GDM1 (cell line): ENCODE measurements at regions not wholly inside any gene's neighbourhood (a gene's known extent, or its start where the extent isn't known, plus 50 kb on each side); places are given as distances from the start of the nearest gene placed in this dataset.

Experiments
- DNase-seq: peaks from one replicate; lab custom pipeline; 2025; lab: John Stamatoyannopoulos, UW

GRCh38 chr7:90081621-90082020, 72.6 kb upstream of the STEAP1 start:
- no peak for DNase-seq

GRCh38 chr7:90092506-90092905, 61.8 kb upstream of the STEAP1 start:
- no peak for DNase-seq

GRCh38 chr7:90094030-90094429, 60.2 kb upstream of the STEAP1 start:
- no peak for DNase-seq
